GM12878 (cell line): ENCODE measurements at regions not wholly inside any gene's neighbourhood (a gene's known extent, or its start where the extent isn't known, plus 50 kb on each side); places are given as distances from the start of the nearest gene placed in this dataset.

Experiments used
- ATAC-seq: fragments of 200-7000 bp; cut with Tn5 transposase; 3 replicates; pipeline ENCODE4 v1.9.1; 2020; ENCODE audit warnings: mild to moderate bottlenecking, moderate library complexity
- BruUV-seq: library from RNA; stranded (reverse); fragments of 400-500 nt; replicated peaks from 2 replicates; lab custom pipeline; 2021; lab: Mats Ljungman, UMichigan
- CTCF ChIA-PET: fragments of 300-600 bp; sonication (Branson Sonifier 250); formaldehyde crosslinking; extraction: SDS; loops from one replicate; lab custom pipeline; 2021; ENCODE audit warnings: inconsistent platforms; lab: Yijun Ruan, JAX
- POLR2A ChIA-PET: fragments of 350-600 bp; formaldehyde crosslinking; extraction: SDS; loops from one replicate; lab custom pipeline; 2021; ENCODE audit warnings: inconsistent platforms; lab: Charles Lee
- RAD21 ChIA-PET: fragments of 300-600 bp; sonication (Branson Sonifier 250); formaldehyde crosslinking; loops from one replicate; lab custom pipeline; 2023; ENCODE audit warnings: antibody characterized with exemption; ENCODE audit not compliant: unreplicated experiment; lab: Charles Lee
- SMC1A ChIA-PET: fragments of 300-600 bp; sonication (Branson Sonifier 250); formaldehyde crosslinking; loops from one replicate; lab custom pipeline; 2023; ENCODE audit not compliant: unreplicated experiment, uncharacterized antibody; lab: Charles Lee
- DNase-seq: peaks from one replicate; pipeline ENCODE4 v3.0.0-alpha.2; 2011; ENCODE audit warnings: low read depth, low spot score
- FAIRE-seq: peaks from 3 replicates; lab custom pipeline; 2011; peaks lifted over from hg19 to GRCh38; lab: Jason Lieb, UNC
- H2AFZ ChIP-seq: 2 replicates; pipeline ENCODE4 v1.6.0; 2011; ENCODE audit warnings: low read depth, low read length, control low read depth; ENCODE audit not compliant: control insufficient read depth
- H3K27ac ChIP-seq: 2 replicates; pipeline ENCODE4 v1.5.1; 2011; ENCODE audit warnings: control low read depth; ENCODE audit not compliant: control insufficient read depth, insufficient read depth
- H3K27me3 ChIP-seq, 2 experiments: replicated peaks in 1 of 2; 2 replicates each; pipeline versions ENCODE4 v1.6.0 to v1.6.1; 2011; ENCODE audit warnings: low read length in 1 of 2; ENCODE audit not compliant: control insufficient read depth in 2 of 2, insufficient read depth in 2 of 2
- H3K36me3 ChIP-seq, 2 experiments: 2 replicates each; pipeline ENCODE4 v1.5.1; 2011; ENCODE audit warnings: low read length in 1 of 2; ENCODE audit not compliant: control insufficient read depth in 2 of 2, insufficient read depth in 2 of 2
- H3K4me1 ChIP-seq: 2 replicates; pipeline ENCODE4 v1.6.1; 2011; ENCODE audit warnings: mild to moderate bottlenecking, low read length, moderate library complexity, mixed read lengths; ENCODE audit not compliant: control insufficient read depth, insufficient read depth
- H3K4me2 ChIP-seq: 2 replicates; pipeline ENCODE4 v1.6.0; 2011; ENCODE audit warnings: control low read depth; ENCODE audit not compliant: control insufficient read depth, insufficient read depth
- H3K4me3 ChIP-seq: fragments of 200-600 bp; sonication (generic); 2 replicates; pipeline ENCODE4 v1.5.1; 2016
- H3K79me2 ChIP-seq: 2 replicates; pipeline ENCODE4 v1.6.0; 2011; ENCODE audit warnings: low read length; ENCODE audit not compliant: control insufficient read depth, insufficient read depth
- H3K9ac ChIP-seq: 2 replicates; pipeline ENCODE4 v1.8.0; 2011; ENCODE audit warnings: low read length, control low read depth, mixed read lengths; ENCODE audit not compliant: control insufficient read depth, insufficient read depth
- H3K9me3 ChIP-seq: replicated peaks from 3 replicates; pipeline ENCODE4 v1.5.1; 2011; ENCODE audit warnings: mild to moderate bottlenecking, low read length; ENCODE audit not compliant: control insufficient read depth, insufficient read depth
- H4K20me1 ChIP-seq: 2 replicates; pipeline ENCODE4 v1.6.0; 2011; ENCODE audit not compliant: control insufficient read depth, insufficient read depth
- ETV6 ChIP-seq, 2 experiments: fragments of 450-650 bp in 1 of 2; IDR thresholded peaks in 1 of 2; conservative IDR thresholded peaks in 1 of 2; 2 replicates each; pipeline ENCODE4 v1.6.1; 2014; ENCODE audit warnings: antibody characterized with exemption in 1 of 2, borderline replicate concordance in 1 of 2, low read depth in 1 of 2, mild to moderate bottlenecking in 1 of 2, moderate library complexity in 1 of 2
- POLR2AphosphoS2 ChIP-seq: IDR thresholded peaks from 2 replicates; pipeline ENCODE4 v1.6.1; 2011; ENCODE audit warnings: low read depth, mild to moderate bottlenecking, low read length, improper control_type of control experiment, moderate library complexity
- SMC3 ChIP-seq: IDR thresholded peaks from 2 replicates; pipeline ENCODE4 v1.6.1; 2011; ENCODE audit warnings: low read length, improper control_type of control experiment, borderline replicate concordance
- STAT1 ChIP-seq: fragments of 450-650 bp; conservative IDR thresholded peaks from 2 replicates; pipeline ENCODE4 v1.6.1; 2014; ENCODE audit warnings: antibody characterized with exemption, mild to moderate bottlenecking
- ZNF687 ChIP-seq: fragments of 450-650 bp; IDR thresholded peaks from 2 replicates; pipeline ENCODE4 v1.6.1; 2017; ENCODE audit warnings: mild to moderate bottlenecking, moderate library complexity
- WGBS: methylation state at CpG from one replicate; pipeline ENCODE4 v1.1.6; 2016; ENCODE audit warnings: low lambda C conversion rate; ENCODE audit not compliant: insufficient replicate concordance, insufficient coverage; ENCODE audit errors: missing lambda C conversion rate; 5-methylcytosine and 5-hydroxymethylcytosine counted together
- in situ Hi-C: fragments of 300-500 bp; cut with MboI; formaldehyde crosslinking; loops from 9 replicates; pipeline ENCODE4 v1.14.3; 2018; ENCODE audit warnings: mixed read lengths
- intact Hi-C: fragments of 100-400 bp; cut with micrococcal nuclease; formaldehyde crosslinking; loops from one replicate; pipeline ENCODE4 v1.14.2; 2022; ENCODE audit not compliant: unreplicated experiment
- TF ChIP-seq, protein P1 (sequence below): IDR thresholded peaks from 2 replicates; pipeline ENCODE4 v1.6.1; 2011; ENCODE audit warnings: mild to moderate bottlenecking, low read depth, low read length, moderate library complexity; ENCODE audit not compliant: insufficient replicate concordance

- TF ChIP-seq SMC3 (no peak), POLR2AphosphoS2 (no peak), STAT1 (no peak)
Measured at GRCh38 chr15:77692614-77693013, 59.9 kb upstream of the LINGO1 start (continued).

DNA sequence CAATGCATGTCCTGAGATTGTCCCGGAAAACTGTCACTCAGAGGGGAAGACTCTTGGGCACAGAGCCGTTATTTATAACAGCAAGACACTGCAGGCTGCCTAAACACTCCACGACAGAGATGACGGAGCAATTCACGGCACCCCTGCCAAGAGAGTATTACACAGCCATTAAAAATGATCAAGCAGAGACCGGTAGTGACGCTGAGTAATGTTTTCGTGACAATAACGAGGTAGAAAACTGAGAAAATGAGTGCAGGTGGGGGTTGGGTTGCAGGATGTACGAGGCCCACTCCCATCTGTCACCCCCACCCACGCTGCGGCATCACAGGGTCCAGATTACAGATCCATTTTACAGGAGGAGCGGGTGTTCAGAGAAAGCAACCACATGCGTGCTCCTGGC, 58.9 kb upstream of the LINGO1 start:
- CTCF ChIA-PET: no interaction called here
- BruUV-seq: no TSS peak
- no peak overlapping the region for H2AFZ ChIP-seq
- RAD21 ChIA-PET: no interaction called here
- no peak overlapping the region for H3K27ac ChIP-seq
- H3K79me2 ChIP-seq: no peaks in the 10 kb centered on the region
- no peaks in the 10 kb centered on the region for H3K9me3 ChIP-seq
- FAIRE-seq (no peak), ATAC-seq (no peak), DNase-seq (no peak)
- peaks cover 6 to 7% of the 10 kb centered on the region in 2 experiments; a peak in 3 of 4 replicates for H3K27me3 ChIP-seq
- H3K4me3 ChIP-seq: no peak overlapping the region
- no peak overlapping the region for H3K9ac ChIP-seq
- in situ Hi-C loops: no loop called here
- intact Hi-C loops: no loop called here
- 24% methylated on average over 14 of the region's 14 CpGs for WGBS
- no peaks in the 10 kb centered on the region for H3K36me3 ChIP-seq
- POLR2A ChIA-PET: no interaction called here
- SMC1A ChIA-PET: no interaction called here
- no peak for TF ChIP-seq ETV6 (conservative IDR thresholded peaks at IDR 0.05 in 1 of 2, IDR thresholded peaks at IDR 0.05 in 1 of 2; ENCODE audit: borderline replicate concordance in 1 of 2, low read depth in 1 of 2)
- TF ChIP-seq ZNF687: no peak
- TF ChIP-seq, protein P1, sequence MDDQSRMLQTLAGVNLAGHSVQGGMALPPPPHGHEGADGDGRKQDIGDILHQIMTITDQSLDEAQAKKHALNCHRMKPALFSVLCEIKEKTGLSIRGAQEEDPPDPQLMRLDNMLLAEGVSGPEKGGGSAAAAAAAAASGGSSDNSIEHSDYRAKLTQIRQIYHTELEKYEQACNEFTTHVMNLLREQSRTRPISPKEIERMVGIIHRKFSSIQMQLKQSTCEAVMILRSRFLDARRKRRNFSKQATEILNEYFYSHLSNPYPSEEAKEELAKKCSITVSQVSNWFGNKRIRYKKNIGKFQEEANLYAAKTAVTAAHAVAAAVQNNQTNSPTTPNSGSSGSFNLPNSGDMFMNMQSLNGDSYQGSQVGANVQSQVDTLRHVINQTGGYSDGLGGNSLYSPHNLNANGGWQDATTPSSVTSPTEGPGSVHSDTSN: no peak
- H3K4me2 ChIP-seq: no peak overlapping the region
- no peaks in the 10 kb centered on the region for H3K4me1 ChIP-seq
- H4K20me1 ChIP-seq: no peaks in the 10 kb centered on the region
